Neural progenitor cell (in vitro differentiated cells): ENCODE measurements at regions not wholly inside any gene's neighbourhood (a gene's known extent, or its start where the extent isn't known, plus 50 kb on each side); places are given as distances from the start of the nearest gene placed in this dataset. TPM values are rescaled to one million over a fixed set of nuclear protein-coding genes. Genes with fewer than 3 reads are reported as not detected.

Experiments used
- DNase-seq: peaks from one replicate; pipeline ENCODE4 v3.0.0-alpha.2; 2016; ENCODE audit warnings: low spot score
- H2AFZ ChIP-seq: fragments of 200-600 bp; sonication (generic); replicated peaks from 2 replicates; pipeline ENCODE4 v1.6.1; 2016; ENCODE audit warnings: antibody characterized with exemption
- H3F3A ChIP-seq: fragments of 200-600 bp; sonication (generic); 2 replicates; pipeline ENCODE4 v1.6.1; 2016; ENCODE audit warnings: antibody characterized with exemption, low read depth
- H3K27ac ChIP-seq: fragments of 200-600 bp; sonication (generic); 2 replicates; pipeline ENCODE4 v1.5.1; 2016; ENCODE audit warnings: mild to moderate bottlenecking
- H3K27me3 ChIP-seq: fragments of 200-600 bp; sonication (generic); 2 replicates; pipeline ENCODE4 v1.6.1; 2016; ENCODE audit warnings: mild to moderate bottlenecking, moderate library complexity
- H3K36me3 ChIP-seq: fragments of 200-600 bp; sonication (generic); 2 replicates; pipeline ENCODE4 v1.5.1; 2016
- H3K4me1 ChIP-seq: fragments of 200-600 bp; sonication (generic); 2 replicates; pipeline ENCODE4 v1.6.1; 2016; ENCODE audit warnings: mixed run types
- H3K4me2 ChIP-seq: fragments of 200-600 bp; sonication (generic); 2 replicates; pipeline ENCODE4 v1.6.1; 2016
- H3K4me3 ChIP-seq: fragments of 200-600 bp; sonication (generic); 2 replicates; pipeline ENCODE4 v1.5.1; 2016
- H3K79me2 ChIP-seq: fragments of 200-600 bp; sonication (generic); 2 replicates; pipeline ENCODE4 v1.6.1; 2016; ENCODE audit warnings: low read depth
- H3K9ac ChIP-seq: fragments of 200-600 bp; sonication (generic); 2 replicates; pipeline ENCODE4 v1.6.1; 2016
- H3K9me3 ChIP-seq: fragments of 200-600 bp; sonication (generic); 2 replicates; pipeline ENCODE4 v1.5.1; 2016; ENCODE audit warnings: low read depth
- H4K20me1 ChIP-seq: fragments of 200-600 bp; sonication (generic); 2 replicates; pipeline ENCODE4 v1.6.1; 2016; ENCODE audit warnings: low read depth
- H3K27ac Mint-ChIP-seq: 3 replicates; pipeline ENCODE4 v1.8.0; 2021; ENCODE audit warnings: mixed read lengths
- H3K27me3 Mint-ChIP-seq: 2 replicates; pipeline ENCODE4 v1.8.0; 2022; ENCODE audit warnings: low read depth, mild to moderate bottlenecking, inconsistent platforms, moderate library complexity, mixed read lengths; ENCODE audit not compliant: insufficient read depth
- H3K36me3 Mint-ChIP-seq: 3 replicates; pipeline ENCODE4 v1.8.0; 2021; ENCODE audit warnings: mixed read lengths
- H3K4me1 Mint-ChIP-seq: 3 replicates; pipeline ENCODE4 v1.8.0; 2021; ENCODE audit warnings: mixed read lengths
- H3K4me3 Mint-ChIP-seq: 3 replicates; pipeline ENCODE4 v1.8.0; 2021; ENCODE audit warnings: mild to moderate bottlenecking, moderate library complexity, mixed read lengths
- H3K9me3 Mint-ChIP-seq: 3 replicates; pipeline ENCODE4 v1.8.0; 2020; ENCODE audit warnings: mixed read lengths
- EZH2 ChIP-seq: fragments of 200-600 bp; sonication (generic); IDR thresholded peaks from 2 replicates; pipeline ENCODE4 v1.6.1; 2017; ENCODE audit warnings: antibody characterized with exemption, mild to moderate bottlenecking, moderate library complexity
- EZH2phosphoT487 ChIP-seq: fragments of 200-600 bp; sonication (generic); IDR thresholded peaks from 2 replicates; pipeline ENCODE4 v1.6.1; 2017; ENCODE audit warnings: antibody characterized with exemption
- microRNA-seq: library from miRNA; unstranded; fragments of <30 nt; microRNA quantifications from one replicate; pipeline ENCODE4, GENCODE V29; 2016
- small RNA-seq: library from RNA; depleted of rRNA; stranded (forward); fragments of <200 nt; gene quantifications from one replicate; pipeline ENCODE3, GENCODE V24; 2015
- TF ChIP-seq, protein P1 (sequence below): fragments of 200-600 bp; sonication (generic); IDR thresholded peaks from 2 replicates; pipeline ENCODE4 v1.5.1; 2017; ENCODE audit warnings: antibody characterized with exemption, mild to moderate bottlenecking

DNA sequence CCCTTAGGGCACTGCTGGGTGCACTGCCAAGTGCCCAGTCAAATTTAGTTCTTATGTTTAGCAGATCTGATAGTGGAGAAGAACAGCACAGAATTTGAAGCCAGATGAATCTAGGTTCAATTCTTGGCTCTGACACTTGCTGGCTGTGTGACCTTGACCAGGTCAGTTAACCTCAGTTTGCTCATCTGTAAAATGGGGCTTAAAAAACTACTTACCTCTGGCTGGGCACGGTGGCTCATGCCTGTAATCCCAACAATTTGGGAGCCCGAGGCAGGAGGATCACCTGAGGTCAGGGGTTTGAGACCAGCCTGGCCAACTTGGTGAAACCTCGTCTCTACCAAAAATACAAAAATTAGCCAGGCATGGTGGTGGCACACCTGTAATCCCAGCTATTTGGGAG is 49.9 kb upstream of the MLN start:
- no peaks in the 10 kb centered on the region for H3K27me3 ChIP-seq
- Mint-ChIP-seq H3K9me3 (no peaks in the 10 kb centered on the region), H3K36me3 (no peaks in the 10 kb centered on the region), H3K27ac (no peak overlapping the region), H3K4me3 (no peak overlapping the region), H3K4me1 (peaks cover 7% of the 10 kb centered on the region), H3K27me3 (peaks cover 10% of the 10 kb centered on the region)
- TF ChIP-seq EZH2phosphoT487 (no peak), EZH2 (no peak)
- TF ChIP-seq, protein P1, sequence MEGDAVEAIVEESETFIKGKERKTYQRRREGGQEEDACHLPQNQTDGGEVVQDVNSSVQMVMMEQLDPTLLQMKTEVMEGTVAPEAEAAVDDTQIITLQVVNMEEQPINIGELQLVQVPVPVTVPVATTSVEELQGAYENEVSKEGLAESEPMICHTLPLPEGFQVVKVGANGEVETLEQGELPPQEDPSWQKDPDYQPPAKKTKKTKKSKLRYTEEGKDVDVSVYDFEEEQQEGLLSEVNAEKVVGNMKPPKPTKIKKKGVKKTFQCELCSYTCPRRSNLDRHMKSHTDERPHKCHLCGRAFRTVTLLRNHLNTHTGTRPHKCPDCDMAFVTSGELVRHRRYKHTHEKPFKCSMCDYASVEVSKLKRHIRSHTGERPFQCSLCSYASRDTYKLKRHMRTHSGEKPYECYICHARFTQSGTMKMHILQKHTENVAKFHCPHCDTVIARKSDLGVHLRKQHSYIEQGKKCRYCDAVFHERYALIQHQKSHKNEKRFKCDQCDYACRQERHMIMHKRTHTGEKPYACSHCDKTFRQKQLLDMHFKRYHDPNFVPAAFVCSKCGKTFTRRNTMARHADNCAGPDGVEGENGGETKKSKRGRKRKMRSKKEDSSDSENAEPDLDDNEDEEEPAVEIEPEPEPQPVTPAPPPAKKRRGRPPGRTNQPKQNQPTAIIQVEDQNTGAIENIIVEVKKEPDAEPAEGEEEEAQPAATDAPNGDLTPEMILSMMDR: no peak
- H3K27ac ChIP-seq: no peak overlapping the region
- no peak overlapping the region for H3K9ac ChIP-seq
- H3K4me3 ChIP-seq: no peak overlapping the region
- no peaks in the 10 kb centered on the region for H4K20me1 ChIP-seq
- no peak overlapping the region for H3K4me2 ChIP-seq
- DNase-seq: no peak
- H3K4me1 ChIP-seq: no peaks in the 10 kb centered on the region
- no peaks in the 10 kb centered on the region for H3K79me2 ChIP-seq
- no peak overlapping the region for H2AFZ ChIP-seq
- no peaks in the 10 kb centered on the region for H3K36me3 ChIP-seq
- H3K9me3 ChIP-seq: no peaks in the 10 kb centered on the region
- H3F3A ChIP-seq: peaks cover 5% of the 10 kb centered on the region

Small RNA genes in the stretch of these regions (microRNA-seq; reads per million reads assigned to microRNA genes)
- gene MIR7159: not detected

Small RNA genes in the stretch of these regions (small RNA-seq; reads per million reads assigned to genes)
- gene AL138889.2: not detected
- gene MIR7159: not detected
